ENCODE measurements at regions not wholly inside any gene's neighbourhood (a gene's known extent, or its start where the extent isn't known, plus 50 kb on each side); places are given as distances from the start of the nearest gene placed in this dataset.

GRCh38 chr16:48912360-48912759 lies 302.4 kb upstream of the N4BP1 start:
- TF ChIP-seq POLR2A (IDR thresholded peaks at IDR 0.05; ENCODE audit: low read depth, low read length) (no peak), TAF1 (IDR thresholded peaks at IDR 0.05; ENCODE audit: borderline replicate concordance, low read depth, low read length) (no peak)

Measured in GM12892 (cell line).